ENCODE measurements at regions not wholly inside any gene's neighbourhood (a gene's known extent, or its start where the extent isn't known, plus 50 kb on each side); places are given as distances from the start of the nearest gene placed in this dataset.

GRCh38 chr2:106599540-106599939 lies 112.4 kb downstream of the CD8B2 start:
- no peak overlapping the region for H3K27ac ChIP-seq (ENCODE audit: low read depth in 1 of 2, low read length in 2 of 2)
- no peak for DNase-seq (ENCODE audit: low spot score)
- 91% methylated on average over 3 of the region's 3 CpGs for WGBS
- H3K9me3 ChIP-seq (ENCODE audit: control insufficient read depth in 4 of 4, low read length in 3 of 4): no peaks in the 10 kb centered on the region
- TF ChIP-seq HNF4A (conservative IDR thresholded peaks at IDR 0.05) (no peak), HNF4G (IDR thresholded peaks at IDR 0.05) (no peak), SP1 (IDR thresholded peaks at IDR 0.05) (no peak), JUND (IDR thresholded peaks at IDR 0.05) (no peak), MAX (IDR thresholded peaks at IDR 0.05) (no peak), FOXA1 (IDR thresholded peaks at IDR 0.05) (no peak), EGR1 (IDR thresholded peaks at IDR 0.05; ENCODE audit: low read depth in 2 of 2) (no peak), RAD21 (IDR thresholded peaks at IDR 0.05) (no peak), TAF1 (conservative IDR thresholded peaks at IDR 0.05) (no peak), CTCF (IDR thresholded peaks at IDR 0.05; ENCODE audit: low read depth, low read length, missing input control) (no peak), ATF3 (IDR thresholded peaks at IDR 0.05) (no peak), GABPA (IDR thresholded peaks at IDR 0.05 in 1 of 2, conservative IDR thresholded peaks at IDR 0.05 in 1 of 2) (no peak), NR2F2 (IDR thresholded peaks at IDR 0.05) (no peak), REST (IDR thresholded peaks at IDR 0.05) (no peak), RXRA (IDR thresholded peaks at IDR 0.05) (no peak), YY1 (IDR thresholded peaks at IDR 0.05) (no peak), FOXA2 (IDR thresholded peaks at IDR 0.05) (no peak)
- TF ChIP-seq, protein P1, sequence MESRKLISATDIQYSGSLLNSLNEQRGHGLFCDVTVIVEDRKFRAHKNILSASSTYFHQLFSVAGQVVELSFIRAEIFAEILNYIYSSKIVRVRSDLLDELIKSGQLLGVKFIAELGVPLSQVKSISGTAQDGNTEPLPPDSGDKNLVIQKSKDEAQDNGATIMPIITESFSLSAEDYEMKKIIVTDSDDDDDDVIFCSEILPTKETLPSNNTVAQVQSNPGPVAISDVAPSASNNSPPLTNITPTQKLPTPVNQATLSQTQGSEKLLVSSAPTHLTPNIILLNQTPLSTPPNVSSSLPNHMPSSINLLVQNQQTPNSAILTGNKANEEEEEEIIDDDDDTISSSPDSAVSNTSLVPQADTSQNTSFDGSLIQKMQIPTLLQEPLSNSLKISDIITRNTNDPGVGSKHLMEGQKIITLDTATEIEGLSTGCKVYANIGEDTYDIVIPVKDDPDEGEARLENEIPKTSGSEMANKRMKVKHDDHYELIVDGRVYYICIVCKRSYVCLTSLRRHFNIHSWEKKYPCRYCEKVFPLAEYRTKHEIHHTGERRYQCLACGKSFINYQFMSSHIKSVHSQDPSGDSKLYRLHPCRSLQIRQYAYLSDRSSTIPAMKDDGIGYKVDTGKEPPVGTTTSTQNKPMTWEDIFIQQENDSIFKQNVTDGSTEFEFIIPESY (IDR thresholded peaks at IDR 0.05): no peak
- no peak overlapping the region for H3K4me3 ChIP-seq (ENCODE audit: low read depth in 1 of 3, low read length in 3 of 3)
- H3K27me3 ChIP-seq (ENCODE audit: control insufficient read depth in 4 of 4, insufficient read depth in 4 of 4, low read length in 3 of 4): no peaks in the 10 kb centered on the region
- H3K36me3 ChIP-seq (ENCODE audit: control insufficient read depth in 4 of 4, insufficient read depth in 3 of 4, low read depth in 1 of 4, low read length in 3 of 4): no peaks in the 10 kb centered on the region
- H3K4me1 ChIP-seq (ENCODE audit: control insufficient read depth in 4 of 4, insufficient read depth in 4 of 4, low read length in 3 of 4): no peaks in the 10 kb centered on the region
- H3K9ac ChIP-seq (ENCODE audit: low read depth in 1 of 2, low read length in 2 of 2): no peak overlapping the region

Measured in liver (tissue), 8 donors.